ENCODE measurements at regions not wholly inside any gene's neighbourhood (a gene's known extent, or its start where the extent isn't known, plus 50 kb on each side); places are given as distances from the start of the nearest gene placed in this dataset.

GRCh38 chr10:112057072-112057471 is 126.5 kb downstream of the GPAM start:
- Histone ChIP-seq H3K4me3 (ENCODE audit: control extremely low read depth in 1 of 5, extremely low read depth in 1 of 5, insufficient read depth in 1 of 5, low read depth in 2 of 5, low read length in 4 of 5) (no peak overlapping the region), H3K9ac (ENCODE audit: low read length) (no peak overlapping the region), H3K9me3 (ENCODE audit: control extremely low read depth in 1 of 3, control insufficient read depth in 2 of 3, insufficient read depth in 1 of 3, low read length in 2 of 3) (no peaks in the 10 kb centered on the region), H2AFZ (ENCODE audit: insufficient read depth, low read depth, low read length, poor library complexity, severe bottlenecking) (no peak overlapping the region), H4K20me1 (ENCODE audit: control insufficient read depth, insufficient read depth, low read length, poor library complexity, severe bottlenecking) (no peaks in the 10 kb centered on the region), H3K27ac (ENCODE audit: low read length in 2 of 2) (no peak overlapping the region), H3K36me3 (replicated peaks in 1 of 2; ENCODE audit: control extremely low read depth in 1 of 2, control insufficient read depth in 1 of 2, extremely low read depth in 1 of 2, insufficient read depth in 2 of 2, low read length in 1 of 2) (no peaks in the 10 kb centered on the region), H3K27me3 (replicated peaks in 1 of 4; ENCODE audit: control extremely low read depth in 1 of 4, control insufficient read depth in 3 of 4, insufficient read depth in 4 of 4, low read length in 3 of 4) (no peaks in the 10 kb centered on the region), H3K4me1 (ENCODE audit: control insufficient read depth in 2 of 2, insufficient read depth in 2 of 2, low read length in 2 of 2) (no peaks in the 10 kb centered on the region), H3K79me2 (ENCODE audit: control insufficient read depth, insufficient read depth, low read length) (no peaks in the 10 kb centered on the region), H3K4me2 (replicated peaks; ENCODE audit: low read depth, low read length, poor library complexity, severe bottlenecking) (no peak overlapping the region)
- DNase-seq, result no peak
- no peaks in the 10 kb centered on the region for H3K4me1 Mint-ChIP-seq
- no peak overlapping the region for H3K27ac Mint-ChIP-seq
- ChIA-PET CTCF (no interaction called here), POLR2A (no interaction called here)
- intact Hi-C loops (cut with micrococcal nuclease), result no loop called here
- no peak overlapping the region for H3K4me3 Mint-ChIP-seq
- whole genome bisulfite sequencing (ENCODE audit: insufficient coverage), result no CpG with 5 or more reads among the region's 2 CpGs
- no peaks in the 10 kb centered on the region for H3K9me3 Mint-ChIP-seq (ENCODE audit: insufficient read depth)
- H3K27me3 Mint-ChIP-seq, result peaks cover 3% of the 10 kb centered on the region
- ATAC-seq (ENCODE audit: low read depth), result no peak
- TF ChIP-seq CTCF (IDR thresholded peaks at IDR 0.05) (no peak), EZH2 (IDR thresholded peaks at IDR 0.05; ENCODE audit: borderline replicate concordance, insufficient read depth, low read depth, low read length, poor library complexity, severe bottlenecking) (no peak)

- Mint-ChIP-seq H3K4me3 (no peak overlapping the region), H3K27ac (no peak overlapping the region), H3K9me3 (ENCODE audit: insufficient read depth) (no peaks in the 10 kb centered on the region), H3K4me1 (no peaks in the 10 kb centered on the region), H3K27me3 (peaks cover 3% of the 10 kb centered on the region)
- H3K4me3 ChIP-seq (ENCODE audit: control extremely low read depth in 1 of 5, extremely low read depth in 1 of 5, insufficient read depth in 1 of 5, low read depth in 2 of 5, low read length in 4 of 5), result no peak overlapping the region
- TF ChIP-seq EZH2 (IDR thresholded peaks at IDR 0.05; ENCODE audit: borderline replicate concordance, insufficient read depth, low read depth, low read length, poor library complexity, severe bottlenecking) (no peak), CTCF (IDR thresholded peaks at IDR 0.05) (no peak)
- no peaks in the 10 kb centered on the region for H3K36me3 ChIP-seq (replicated peaks in 1 of 2; ENCODE audit: control extremely low read depth in 1 of 2, control insufficient read depth in 1 of 2, extremely low read depth in 1 of 2, insufficient read depth in 2 of 2, low read length in 1 of 2)
- intact Hi-C loops (cut with micrococcal nuclease), result no loop called here
- ATAC-seq (ENCODE audit: low read depth), result no peak
- H3K4me1 ChIP-seq (ENCODE audit: control insufficient read depth in 2 of 2, insufficient read depth in 2 of 2, low read length in 2 of 2), result no peaks in the 10 kb centered on the region
- H3K9me3 ChIP-seq (ENCODE audit: control extremely low read depth in 1 of 3, control insufficient read depth in 2 of 3, insufficient read depth in 1 of 3, low read length in 2 of 3), result no peaks in the 10 kb centered on the region
- no peak overlapping the region for H3K9ac ChIP-seq (ENCODE audit: low read length)
- ChIA-PET CTCF (no interaction called here), POLR2A (no interaction called here)
- no peaks in the 10 kb centered on the region for H3K79me2 ChIP-seq (ENCODE audit: control insufficient read depth, insufficient read depth, low read length)
- H4K20me1 ChIP-seq (ENCODE audit: control insufficient read depth, insufficient read depth, low read length, poor library complexity, severe bottlenecking), result no peaks in the 10 kb centered on the region
- H3K27ac ChIP-seq (ENCODE audit: low read length in 2 of 2), result no peak overlapping the region
- no peaks in the 10 kb centered on the region for H3K27me3 ChIP-seq (replicated peaks in 1 of 4; ENCODE audit: control extremely low read depth in 1 of 4, control insufficient read depth in 3 of 4, insufficient read depth in 4 of 4, low read length in 3 of 4)
- no peak overlapping the region for H3K4me2 ChIP-seq (replicated peaks; ENCODE audit: low read depth, low read length, poor library complexity, severe bottlenecking)
- DNase-seq, result no peak
- H2AFZ ChIP-seq (ENCODE audit: insufficient read depth, low read depth, low read length, poor library complexity, severe bottlenecking), result no peak overlapping the region
- WGBS (ENCODE audit: insufficient coverage), result no CpG with 5 or more reads among the region's 6 CpGs
These were observed 124.3 kb downstream of the GPAM start for GRCh38 chr10:112059220-112059619.
